GM12891 (cell line): ENCODE measurements at regions not wholly inside any gene's neighbourhood (a gene's known extent, or its start where the extent isn't known, plus 50 kb on each side); places are given as distances from the start of the nearest gene placed in this dataset.

Experiments used
- DNase-seq: peaks from one replicate; pipeline ENCODE4 v3.0.0; 2011; ENCODE audit warnings: low spot score; ENCODE audit not compliant: insufficient read length
- FAIRE-seq: peaks from 2 replicates; lab custom pipeline; 2011; peaks lifted over from hg19 to GRCh38; lab: Jason Lieb, UNC
- PAX5 ChIP-seq: IDR thresholded peaks from 2 replicates; pipeline ENCODE4 v1.6.1; 2011; ENCODE audit warnings: low read length, moderate library complexity, mild to moderate bottlenecking; ENCODE audit not compliant: insufficient read depth, severe bottlenecking
- POLR2A ChIP-seq: IDR thresholded peaks from 2 replicates; pipeline ENCODE4 v1.6.1; 2011; ENCODE audit warnings: low read depth, low read length, control low read depth
- POLR2AphosphoS5 ChIP-seq: IDR thresholded peaks from 2 replicates; pipeline ENCODE4 v1.6.1; 2011; ENCODE audit warnings: low read depth, low read length, control low read depth
- POU2F2 ChIP-seq: IDR thresholded peaks from 2 replicates; pipeline ENCODE4 v1.6.1; 2011; ENCODE audit warnings: low read depth, mild to moderate bottlenecking, control low read depth, low read length, moderate library complexity
- SPI1 ChIP-seq: IDR thresholded peaks from 2 replicates; pipeline ENCODE4 v1.6.1; 2011; ENCODE audit warnings: low read depth, low read length, control low read depth
- TAF1 ChIP-seq: IDR thresholded peaks from 2 replicates; pipeline ENCODE4 v1.6.1; 2011; ENCODE audit warnings: low read depth, low read length, control low read depth

DNA sequence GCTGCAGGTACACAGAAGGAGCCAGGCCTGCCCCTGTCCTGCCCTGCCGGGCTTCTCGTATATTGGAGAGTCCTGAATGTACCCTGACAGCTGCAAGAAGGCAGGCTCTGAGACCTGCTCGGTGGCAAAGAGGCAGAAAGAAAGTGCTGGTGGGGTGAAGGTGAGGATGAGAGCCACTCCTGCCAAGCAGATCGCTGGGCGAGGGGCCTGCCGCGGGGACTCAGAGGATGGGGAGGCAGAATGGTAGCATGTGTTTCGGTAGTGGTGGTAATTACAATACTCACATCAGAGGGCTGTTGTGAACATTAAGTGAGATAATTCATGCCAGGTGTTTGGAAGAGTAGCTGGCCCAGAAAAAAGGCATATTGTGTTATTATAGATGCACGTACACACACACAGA is 56.6 kb upstream of the SLC22A23 start:
- DNase-seq, result no peak
- TF ChIP-seq SPI1, result no peak
- no peak for TF ChIP-seq PAX5
- no peak for TF ChIP-seq POU2F2
- TF ChIP-seq POLR2AphosphoS5, result no peak
- TF ChIP-seq POLR2A, result no peak
- TF ChIP-seq TAF1, result no peak
- no peak for FAIRE-seq

DNA sequence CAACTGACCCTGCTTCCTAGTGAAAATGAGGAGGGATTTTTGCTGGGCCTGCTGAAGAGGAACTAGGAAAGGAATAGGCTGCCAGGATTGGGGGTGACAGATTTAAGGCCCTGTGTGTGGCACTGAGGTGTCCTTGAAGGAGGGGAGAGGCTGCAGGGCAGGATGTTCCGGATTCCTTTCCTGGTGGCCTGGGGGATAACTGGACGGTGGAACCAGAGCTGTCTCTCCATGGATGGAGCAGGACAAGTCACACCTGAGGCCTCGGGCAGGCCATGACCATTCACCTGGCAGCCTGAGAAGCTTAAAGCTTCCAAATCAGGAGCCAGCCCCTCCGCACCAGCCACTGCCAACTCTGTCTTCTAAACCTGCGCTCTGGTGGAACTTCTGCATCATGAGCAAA is 56.0 kb upstream of the SLC22A23 start:
- no peak for TF ChIP-seq TAF1
- TF ChIP-seq POLR2AphosphoS5, result no peak
- no peak for TF ChIP-seq POLR2A
- no peak for TF ChIP-seq POU2F2
- no peak for FAIRE-seq
- no peak for DNase-seq

DNA sequence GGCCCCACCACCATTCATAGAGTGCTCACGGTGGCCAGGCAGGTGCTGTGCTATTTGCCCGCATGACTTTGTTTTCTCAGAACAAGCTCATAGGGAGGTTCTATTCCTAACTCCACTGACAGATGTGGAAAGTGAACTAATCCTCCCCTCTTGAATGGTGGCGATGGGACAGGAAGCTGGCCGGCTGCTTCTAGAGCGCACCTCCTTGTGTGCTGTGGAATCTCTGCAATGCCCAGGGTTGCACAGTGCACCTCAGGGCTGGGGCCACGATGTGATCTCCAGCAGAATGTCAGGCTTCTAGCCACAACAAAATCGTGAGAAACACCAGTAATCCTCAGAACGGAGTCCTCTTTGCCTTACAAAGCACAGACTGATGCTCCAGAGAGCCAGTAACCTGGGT is 53.8 kb upstream of the SLC22A23 start:
- DNase-seq (no peak), FAIRE-seq (no peak)
- TF ChIP-seq POU2F2, result no peak
- TF ChIP-seq POLR2A, result no peak
- no peak for TF ChIP-seq POLR2AphosphoS5
- no peak for TF ChIP-seq PAX5
- TF ChIP-seq SPI1, result no peak
- TF ChIP-seq TAF1, result no peak

DNA sequence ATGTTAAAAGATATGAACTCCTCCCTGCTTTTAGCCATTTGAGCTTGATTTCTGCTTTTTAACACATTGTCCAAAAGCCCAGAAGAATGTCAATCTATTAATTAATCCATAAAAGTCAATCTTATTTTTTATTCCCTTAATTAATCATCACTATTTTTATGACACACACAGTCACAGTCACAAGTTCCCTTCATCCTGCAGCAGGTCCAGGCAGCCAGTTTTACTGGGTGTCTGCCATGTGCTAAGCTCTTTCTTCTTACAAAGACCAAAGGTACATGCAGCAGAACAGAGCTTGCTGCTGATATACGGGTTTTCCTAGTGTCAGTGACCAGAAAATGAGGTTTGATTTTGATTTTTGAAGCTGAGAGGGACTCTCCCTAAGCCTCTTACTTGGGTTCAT is 53.3 kb upstream of the SLC22A23 start:
- FAIRE-seq (no peak), DNase-seq (no peak)
- no peak for TF ChIP-seq TAF1
- no peak for TF ChIP-seq POLR2A
- TF ChIP-seq POLR2AphosphoS5, result no peak
- no peak for TF ChIP-seq POU2F2
- TF ChIP-seq SPI1, result no peak
- TF ChIP-seq PAX5, result no peak

DNA sequence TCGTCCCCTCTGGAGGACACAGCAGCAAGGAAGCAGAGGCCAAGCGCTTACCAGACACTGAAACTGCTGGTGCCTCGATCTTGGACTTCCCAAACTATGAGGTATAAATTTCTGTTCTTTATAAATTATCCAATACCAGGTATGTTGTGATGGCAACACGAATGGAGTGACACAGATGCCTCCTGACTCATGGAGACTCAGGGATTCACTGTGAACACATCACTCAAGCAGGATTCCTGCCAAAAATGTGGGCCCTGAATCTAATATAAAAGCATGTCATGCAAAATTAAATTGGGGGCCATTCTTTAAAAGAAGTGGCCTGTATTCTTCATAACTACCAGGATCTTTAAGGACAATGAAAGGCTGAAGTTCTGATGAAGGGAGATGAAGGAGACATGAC is 52.5 kb upstream of the SLC22A23 start:
- DNase-seq (no peak), FAIRE-seq (no peak)
- no peak for TF ChIP-seq POU2F2
- TF ChIP-seq POLR2A, result no peak
- no peak for TF ChIP-seq POLR2AphosphoS5
- TF ChIP-seq TAF1, result no peak
- no peak for TF ChIP-seq SPI1
- no peak for TF ChIP-seq PAX5

DNA sequence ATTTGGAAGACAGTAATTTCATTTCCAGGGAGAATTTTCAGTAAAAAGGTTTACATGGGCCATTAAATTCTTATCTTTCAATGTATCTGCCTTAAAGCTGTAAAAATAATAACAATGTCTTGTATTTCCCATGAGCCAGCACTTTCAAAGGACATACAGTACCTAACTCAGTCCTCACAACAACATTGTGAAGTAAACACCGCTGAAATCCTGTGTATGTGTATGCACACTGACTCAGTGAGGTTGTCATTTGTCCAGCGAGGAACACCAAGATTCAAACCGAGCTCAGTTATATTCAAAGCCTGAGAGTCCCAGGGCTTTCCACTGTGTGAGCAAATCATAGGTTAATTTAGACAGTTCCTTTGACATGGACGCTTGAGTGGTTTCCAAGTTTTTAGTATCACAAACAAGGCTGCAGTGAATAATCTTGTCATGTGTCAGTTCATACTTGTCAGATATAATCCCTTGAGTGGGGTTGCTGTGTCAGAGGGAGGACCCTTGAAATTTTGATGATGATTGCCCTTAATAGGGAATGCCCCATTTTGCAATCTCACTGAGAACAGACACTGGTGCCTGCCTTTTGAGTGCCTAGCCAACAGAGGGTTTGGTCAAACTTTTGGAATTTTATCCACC is 50.0 kb upstream of the SLC22A23 start:
- no peak for TF ChIP-seq PAX5
- TF ChIP-seq POLR2AphosphoS5, result no peak
- TF ChIP-seq TAF1, result no peak
- no peak for TF ChIP-seq SPI1
- TF ChIP-seq POU2F2, result no peak
- TF ChIP-seq POLR2A, result no peak
- no peak for FAIRE-seq
- no peak for DNase-seq
